K562 (cell line): ENCODE measurements at regions not wholly inside any gene's neighbourhood (a gene's known extent, or its start where the extent isn't known, plus 50 kb on each side); places are given as distances from the start of the nearest gene placed in this dataset.

Experiments
- CTCF ChIP-seq, 3 experiments: IDR thresholded peaks in 2 of 3; conservative IDR thresholded peaks in 1 of 3; 2 replicates each; pipeline ENCODE4 v1.5.1; 2011 to 2012; ENCODE audit warnings: low read length in 3 of 3, mild to moderate bottlenecking in 3 of 3, control low read depth in 2 of 3, improper control_type of control experiment in 1 of 3, inconsistent platforms in 1 of 3, low read depth in 1 of 3, mixed read lengths in 1 of 3, moderate library complexity in 1 of 3; ENCODE audit not compliant: insufficient read depth in 2 of 3
- ERF ChIP-seq: fragments of 450-650 bp; formaldehyde crosslinking; IDR thresholded peaks from 2 replicates; pipeline ENCODE4 v1.4.0; 2020; ENCODE audit warnings: mild to moderate bottlenecking, mixed read lengths
- EZH2 ChIP-seq: IDR thresholded peaks from 2 replicates; pipeline ENCODE4 v1.6.1; 2012; ENCODE audit warnings: low read depth, mild to moderate bottlenecking, inconsistent platforms, low read length, borderline replicate concordance
- FOXA1 ChIP-seq: fragments of 450-650 bp; IDR thresholded peaks from 2 replicates; pipeline ENCODE4 v1.6.1; 2016; ENCODE audit warnings: mild to moderate bottlenecking, borderline replicate concordance
- KDM1A ChIP-seq, 2 experiments: fragments of 450-650 bp; IDR thresholded peaks; 2 replicates each; pipeline ENCODE4 v1.6.1; 2016; ENCODE audit warnings: mild to moderate bottlenecking in 2 of 2
- NFIC ChIP-seq: fragments of 450-650 bp; IDR thresholded peaks from 2 replicates; pipeline ENCODE4 v1.6.1; 2017; ENCODE audit warnings: mild to moderate bottlenecking, inconsistent platforms
- ZBTB33 ChIP-seq: sonication (generic); formaldehyde crosslinking; IDR thresholded peaks from 2 replicates; pipeline ENCODE4 v1.8.1; 2023; ENCODE audit warnings: mild to moderate bottlenecking, missing genetic modification reagents
- ZC3H8 ChIP-seq: fragments of 450-650 bp; IDR thresholded peaks from 2 replicates; pipeline ENCODE4 v1.6.1; 2017
- ZNF407 ChIP-seq: fragments of 450-650 bp; IDR thresholded peaks from 2 replicates; pipeline ENCODE4 v1.6.1; 2016; ENCODE audit warnings: low read depth
- ZNF507 ChIP-seq: conservative IDR thresholded peaks from 2 replicates; pipeline ENCODE4 v1.6.1; 2017; ENCODE audit warnings: missing genetic modification characterization, missing compliant biosample characterization
- ZNF609 ChIP-seq: sonication (generic); formaldehyde crosslinking; IDR thresholded peaks from 2 replicates; pipeline ENCODE4 v1.8.1; 2023; ENCODE audit warnings: missing genetic modification reagents, mild to moderate bottlenecking, borderline replicate concordance

GRCh38 chr13:33345842-33346241, 60.3 kb upstream of the STARD13 start:
- TF ChIP-seq EZH2 = no peak
- no peak for TF ChIP-seq ERF (CRISPR knock-in tag)
- no peak for TF ChIP-seq ZNF609
- no peak for TF ChIP-seq NFIC
- TF ChIP-seq FOXA1 = no peak
- TF ChIP-seq ZC3H8 = no peak
- no peak for TF ChIP-seq ZBTB33 (CRISPR knock-in tag)
- no peak for TF ChIP-seq CTCF (IDR thresholded peaks at IDR 0.05 in 2 of 3, conservative IDR thresholded peaks at IDR 0.05 in 1 of 3; ENCODE audit: insufficient read depth in 2 of 3, low read depth in 1 of 3, low read length in 3 of 3)
- TF ChIP-seq KDM1A (IDR thresholded peaks at IDR 0.05) = no peak
- no peak for TF ChIP-seq ZNF507 (tag)
- TF ChIP-seq ZNF407 = no peak
